ENCODE measurements at regions not wholly inside any gene's neighbourhood (a gene's known extent, or its start where the extent isn't known, plus 50 kb on each side); places are given as distances from the start of the nearest gene placed in this dataset.

- no peak for DNase-seq
Measured at GRCh38 chr15:87133704-87134103, 1054.0 kb downstream of the AGBL1 start.

DNA sequence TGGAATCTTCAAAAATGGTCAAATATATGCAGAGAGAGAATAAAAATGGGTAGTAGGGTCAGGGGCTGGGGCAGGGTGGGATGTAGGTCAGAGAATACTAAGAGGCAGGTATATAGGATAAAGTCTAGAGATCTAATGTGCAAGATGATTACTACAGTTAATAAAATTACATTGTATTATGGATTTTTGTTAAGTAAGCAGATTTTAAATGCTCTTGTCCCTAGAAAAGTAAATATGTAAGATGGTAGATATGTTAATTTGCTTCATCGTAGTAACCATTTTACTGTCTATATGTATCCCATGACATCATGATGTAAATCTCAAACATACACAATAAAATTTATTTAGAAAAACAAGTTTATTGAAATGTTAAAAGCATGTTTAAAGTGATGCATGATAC, 1051.4 kb downstream of the AGBL1 start:
- DNase-seq: no peak

DNA sequence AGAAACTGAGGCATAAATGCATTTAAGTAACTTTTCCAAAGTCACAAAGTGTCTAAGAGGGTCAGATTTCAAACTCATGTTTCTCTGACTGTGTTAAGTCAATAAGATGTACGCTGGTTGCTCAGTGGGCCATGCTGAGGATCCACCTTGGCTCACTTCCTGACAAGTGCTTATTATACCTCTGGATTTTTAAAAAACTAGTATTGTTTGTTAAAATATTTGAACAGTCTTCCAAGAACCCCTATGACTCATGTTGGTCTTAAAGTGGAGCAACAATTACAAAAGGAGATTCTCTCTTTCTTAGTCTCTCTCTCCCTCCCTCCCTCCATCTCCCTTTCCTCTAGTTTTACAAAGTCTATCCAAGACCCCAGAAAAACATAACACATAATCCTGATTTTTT, 1050.2 kb downstream of the AGBL1 start:
- DNase-seq: no peak

DNA sequence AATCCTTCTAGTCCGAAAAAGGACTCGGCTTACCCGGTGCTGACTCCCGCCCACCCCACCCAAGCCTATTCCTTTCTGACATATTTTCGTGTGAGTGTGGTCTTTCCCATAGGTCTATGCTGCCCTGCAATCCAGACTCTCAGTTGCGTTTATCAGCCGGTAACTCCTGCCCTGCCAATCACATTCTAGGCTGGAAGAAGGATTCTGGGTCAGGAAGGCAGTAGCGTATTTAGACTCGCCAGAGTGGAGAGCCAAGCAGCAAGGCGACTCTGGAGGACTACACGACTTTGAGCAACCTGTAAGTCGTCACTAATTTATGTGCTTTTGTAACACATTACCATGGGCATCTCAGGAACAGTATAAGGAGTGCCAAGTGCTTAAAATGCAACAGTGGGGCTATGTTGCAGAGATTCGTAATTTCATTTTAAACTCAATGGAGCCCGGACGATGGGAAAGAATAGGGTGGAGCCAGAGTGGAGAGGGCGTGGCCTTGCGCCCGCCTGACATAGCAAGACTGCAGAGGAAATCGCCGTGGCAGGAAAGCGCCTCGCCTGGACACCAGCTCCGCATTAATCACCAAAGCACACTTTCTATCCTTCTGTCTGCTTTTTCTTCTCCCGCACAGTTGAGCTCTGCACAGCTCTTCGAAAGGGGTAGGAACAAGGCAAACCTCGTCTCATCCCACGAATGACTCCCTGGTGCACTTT, 1044.2 kb downstream of the AGBL1 start:
- DNase-seq: no peak

DNA sequence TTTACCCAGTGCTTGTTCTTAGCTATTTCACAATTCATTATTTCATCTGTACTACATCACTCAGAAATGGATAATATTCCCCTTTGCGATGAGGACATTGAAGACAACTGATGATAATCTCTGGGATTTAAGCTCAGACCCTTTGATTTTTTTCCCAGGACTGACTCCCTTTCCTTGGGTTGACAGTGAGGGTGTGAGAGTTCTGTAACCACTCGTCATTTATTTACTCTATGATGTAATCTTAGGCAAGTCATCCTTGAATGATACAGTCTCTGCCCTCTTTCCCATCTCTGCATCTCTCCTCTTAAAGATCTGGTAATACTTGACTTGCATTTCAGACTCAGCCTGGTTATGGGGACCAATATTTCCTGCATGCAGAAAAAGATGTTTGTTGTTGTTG, 1041.7 kb downstream of the AGBL1 start:
- no peak for DNase-seq

DNA sequence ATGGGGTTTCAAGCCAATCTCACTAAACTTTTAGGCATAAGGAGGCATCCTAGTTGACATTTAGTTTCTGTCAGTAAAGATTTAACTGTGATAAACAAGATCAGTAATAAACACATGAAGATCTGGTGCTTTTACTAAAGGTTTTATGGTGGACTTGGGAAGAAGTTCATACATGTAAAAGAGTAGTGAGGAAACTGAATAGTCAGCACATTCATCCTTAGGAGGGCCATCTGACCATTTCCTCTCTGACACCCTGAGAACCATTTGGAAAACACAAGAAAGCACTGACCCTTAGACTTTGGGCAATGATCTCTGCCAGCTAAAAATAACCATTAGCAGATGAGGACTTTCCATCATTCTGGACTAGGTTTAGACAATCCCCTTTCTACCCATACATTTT, 1040.9 kb downstream of the AGBL1 start:
- no peak for DNase-seq

GRCh38 chr15:87118846-87119245, 1039.2 kb downstream of the AGBL1 start:
- no peak for DNase-seq

GRCh38 chr15:87118435-87118834, 1038.8 kb downstream of the AGBL1 start:
- peak; percentile 30 for DNase-seq

- DNase-seq: no peak
Measured at GRCh38 chr15:87115795-87116194, 1036.1 kb downstream of the AGBL1 start.

- no peak for DNase-seq
Measured at GRCh38 chr15:87099916-87100315, 1020.2 kb downstream of the AGBL1 start.

DNA sequence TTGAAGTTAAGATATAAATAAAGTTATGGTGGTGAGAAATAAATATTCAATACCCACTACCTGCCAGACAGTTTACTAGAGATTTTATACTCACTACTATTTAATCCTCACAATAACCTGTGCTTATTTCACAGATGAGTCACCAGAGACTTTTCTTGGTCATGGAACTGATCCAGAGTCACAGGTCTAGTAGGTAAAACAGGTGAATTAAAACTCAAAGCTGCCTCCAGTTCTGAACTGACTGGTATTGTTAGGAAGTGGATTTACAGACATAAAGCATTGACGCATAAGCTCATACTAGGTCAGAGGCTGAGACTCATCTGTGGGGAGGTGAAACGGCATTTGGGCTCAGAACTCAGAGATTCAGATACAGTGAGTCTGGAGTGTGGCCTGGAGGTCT, 1009.9 kb downstream of the AGBL1 start:
- no peak for DNase-seq

DNA sequence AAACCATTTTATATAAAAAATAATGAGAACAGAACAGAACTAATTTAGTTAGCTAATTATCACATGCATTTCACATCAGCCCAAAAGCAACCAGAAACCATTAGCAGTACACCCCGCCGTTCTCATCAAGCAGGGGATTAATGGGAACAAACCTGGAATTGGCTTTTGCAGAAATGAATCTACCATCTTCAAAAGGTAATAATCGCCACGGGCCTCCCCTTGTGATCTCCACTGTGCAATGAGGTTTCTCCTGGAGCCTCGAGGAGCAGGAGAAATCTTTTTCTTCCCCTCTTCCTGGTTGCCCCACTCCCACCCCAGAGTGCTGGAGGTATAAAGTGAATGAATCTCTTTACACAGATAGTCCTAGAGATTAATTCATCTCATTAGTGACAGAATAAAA, 1003.5 kb downstream of the AGBL1 start:
- DNase-seq: no peak

- no peak for DNase-seq
Measured at GRCh38 chr15:87082581-87082980, 1002.9 kb downstream of the AGBL1 start.

GRCh38 chr15:87080547-87080946, 1000.9 kb downstream of the AGBL1 start:
- DNase-seq: no peak
